Hepatic stellate cell (primary cell): ENCODE measurements at regions not wholly inside any gene's neighbourhood (a gene's known extent, or its start where the extent isn't known, plus 50 kb on each side); places are given as distances from the start of the nearest gene placed in this dataset.
"Not testable (repeated sequence)": the region's sequence is repeated elsewhere in the genome, so short reads cannot be mapped to it uniquely, and the experiment has no call there.

ENCODE experiments used
- DNase-seq: peaks from one replicate; pipeline ENCODE4 v3.0.0; 2011; ENCODE audit warnings: low spot score

DNA sequence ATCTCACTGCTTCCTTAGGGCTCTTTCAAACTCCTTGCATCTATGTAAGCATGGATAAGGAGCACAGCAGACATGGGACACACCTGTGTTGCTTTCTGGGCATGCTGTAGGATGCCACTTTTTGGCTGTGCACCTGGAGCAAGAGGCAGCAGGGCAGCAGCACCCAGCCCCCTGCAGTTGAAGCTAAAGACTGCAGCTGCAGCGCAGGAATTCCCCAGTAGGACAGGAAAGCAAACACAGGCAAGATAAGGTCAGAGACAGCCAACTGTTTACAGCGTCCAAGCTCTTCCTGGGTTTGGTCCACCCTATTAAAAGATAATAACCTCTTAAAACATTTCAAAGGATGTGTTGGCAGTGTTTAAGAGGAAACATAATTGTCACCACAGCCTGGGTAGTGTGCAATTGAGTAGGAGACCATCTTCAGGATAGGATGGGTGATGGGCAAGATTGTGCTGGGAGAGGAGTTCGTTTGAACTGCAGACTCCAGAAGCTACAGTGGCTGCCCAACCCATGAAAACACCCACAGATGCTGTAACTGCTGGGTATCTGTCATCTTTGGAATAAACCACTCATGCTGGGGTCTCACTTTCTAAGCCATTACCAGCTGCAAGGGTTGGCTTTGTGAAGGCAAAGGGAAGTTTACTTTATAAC, 242.3 kb upstream of the PLGLB1 start:
- not testable (repeated sequence) for DNase-seq

DNA sequence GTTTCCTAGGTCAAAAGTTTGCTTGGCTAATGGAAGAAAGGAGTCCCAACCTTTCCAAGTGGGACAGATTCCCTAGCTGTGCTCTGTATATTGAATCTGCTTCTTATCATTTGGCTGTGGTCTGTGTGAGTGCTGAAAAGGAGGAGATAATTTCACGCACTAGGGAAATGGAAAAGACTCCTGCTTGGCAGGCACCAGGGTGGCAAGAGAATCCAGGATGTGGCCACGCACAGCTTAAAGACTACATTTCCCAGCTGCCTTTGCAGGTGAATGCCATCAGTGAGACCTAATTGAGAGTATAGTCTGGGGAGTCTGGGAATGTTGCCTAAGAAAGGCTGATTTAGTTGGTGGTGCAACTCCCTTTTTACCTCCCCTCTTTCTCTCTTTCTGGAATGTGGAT, 253.5 kb upstream of the PLGLB1 start:
- DNase-seq: not testable (repeated sequence)

DNA sequence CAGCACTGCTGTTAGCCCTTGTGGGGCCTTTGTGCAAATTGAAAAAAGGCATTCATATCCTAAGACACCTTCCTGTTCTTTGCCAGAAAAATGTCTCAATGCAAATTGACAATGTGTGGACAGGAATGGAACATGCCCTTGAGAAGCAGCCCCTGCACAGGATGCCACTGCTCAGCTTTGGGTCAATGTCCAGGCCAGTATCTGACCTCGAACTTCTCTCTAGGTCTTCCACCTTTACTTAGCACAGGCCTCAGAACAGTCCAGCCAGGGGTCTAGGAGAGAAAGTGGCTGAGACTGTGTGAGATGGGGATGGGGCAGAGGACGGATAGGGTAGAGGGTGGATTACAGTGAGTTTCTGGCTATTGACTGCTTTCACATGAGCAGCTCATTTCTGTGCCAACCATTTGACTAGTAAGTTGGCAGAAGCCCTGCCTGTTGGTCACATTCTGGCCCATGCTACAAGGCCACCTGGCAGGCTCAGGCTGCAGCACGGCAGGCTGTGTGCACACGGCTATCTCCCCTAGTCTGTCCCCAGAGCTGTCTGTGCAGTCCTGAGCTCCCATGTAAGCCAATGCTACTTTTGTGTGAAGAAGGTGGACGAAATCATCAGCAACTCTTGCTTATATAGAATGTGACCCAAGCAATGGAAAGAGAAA, 254.5 kb upstream of the PLGLB1 start:
- not testable (repeated sequence) for DNase-seq

DNA sequence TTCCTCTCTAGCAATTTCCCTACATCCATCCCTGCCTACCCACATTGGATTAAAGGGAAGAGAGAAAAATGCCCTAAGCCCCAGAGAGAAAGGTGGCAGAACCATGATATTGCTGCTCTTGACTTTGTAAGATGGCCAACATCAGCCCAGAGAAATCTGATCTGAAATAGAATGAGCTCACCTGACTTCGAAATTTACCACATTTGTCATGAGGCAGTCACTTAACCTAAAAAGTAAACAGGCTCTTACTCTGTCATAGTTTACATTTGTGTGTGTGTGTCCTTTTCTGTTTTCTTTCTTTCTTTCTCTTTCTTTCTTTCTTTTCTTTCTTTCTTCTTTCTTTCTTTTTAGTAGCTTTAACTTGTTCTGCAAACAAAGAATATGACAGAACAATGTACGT, 255.0 kb upstream of the PLGLB1 start:
- not testable (repeated sequence) for DNase-seq

DNA sequence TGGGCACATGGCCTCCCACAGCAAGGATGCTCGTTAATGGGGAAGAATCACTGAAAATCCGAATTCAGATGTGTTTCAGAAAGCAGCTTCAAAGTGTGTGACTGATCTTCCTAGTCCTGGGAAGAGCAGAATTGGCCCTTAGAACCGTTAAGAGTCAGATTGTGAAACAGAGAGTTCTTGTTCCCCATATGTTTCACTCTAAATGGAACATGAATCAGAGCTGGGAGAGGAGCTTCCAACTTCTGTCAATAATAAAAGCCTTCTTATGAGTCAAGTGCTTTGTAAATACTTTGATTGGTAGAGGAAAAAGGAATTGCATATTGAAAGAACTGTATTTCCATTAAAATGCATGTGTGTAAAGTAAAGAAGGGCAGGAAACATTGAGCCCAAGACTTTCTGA, 256.1 kb upstream of the PLGLB1 start:
- DNase-seq: not testable (repeated sequence)

DNA sequence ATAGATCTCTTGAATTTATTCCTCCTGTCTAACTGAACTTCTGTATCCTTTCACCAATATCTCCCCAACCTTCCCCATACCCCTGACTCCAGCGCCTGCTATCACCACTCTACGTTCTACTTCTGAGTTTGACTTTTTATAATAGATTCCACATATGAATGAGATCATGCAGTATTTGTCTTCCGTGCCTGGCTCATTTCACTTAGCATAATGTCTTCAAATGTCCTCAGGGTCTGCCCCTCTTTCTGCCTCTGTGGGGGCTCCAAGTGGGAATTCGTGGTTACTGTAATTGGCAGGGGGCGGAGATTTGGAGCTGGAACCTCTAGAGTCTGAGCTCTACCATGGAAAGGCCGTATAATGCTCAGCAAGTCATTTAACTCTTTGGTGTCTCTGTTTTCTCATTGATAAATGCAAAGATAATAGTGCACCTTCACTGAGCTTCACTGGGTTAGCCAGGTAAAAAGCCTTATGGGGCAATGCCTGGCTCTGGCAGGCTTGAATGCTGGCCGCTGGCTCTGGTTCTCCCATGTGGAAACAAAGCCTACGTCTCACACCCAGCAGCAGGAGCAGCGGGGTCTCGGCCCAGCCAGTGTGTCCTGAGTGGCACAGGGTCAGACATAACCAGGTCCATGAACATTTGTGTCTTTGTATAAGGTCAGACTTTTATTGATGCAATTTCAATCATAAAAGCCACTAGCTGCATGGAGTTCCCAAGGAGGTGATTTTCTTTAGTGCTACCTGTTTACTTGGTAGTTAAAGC, 259.1 kb upstream of the PLGLB1 start:
- not testable (repeated sequence) for DNase-seq

DNA sequence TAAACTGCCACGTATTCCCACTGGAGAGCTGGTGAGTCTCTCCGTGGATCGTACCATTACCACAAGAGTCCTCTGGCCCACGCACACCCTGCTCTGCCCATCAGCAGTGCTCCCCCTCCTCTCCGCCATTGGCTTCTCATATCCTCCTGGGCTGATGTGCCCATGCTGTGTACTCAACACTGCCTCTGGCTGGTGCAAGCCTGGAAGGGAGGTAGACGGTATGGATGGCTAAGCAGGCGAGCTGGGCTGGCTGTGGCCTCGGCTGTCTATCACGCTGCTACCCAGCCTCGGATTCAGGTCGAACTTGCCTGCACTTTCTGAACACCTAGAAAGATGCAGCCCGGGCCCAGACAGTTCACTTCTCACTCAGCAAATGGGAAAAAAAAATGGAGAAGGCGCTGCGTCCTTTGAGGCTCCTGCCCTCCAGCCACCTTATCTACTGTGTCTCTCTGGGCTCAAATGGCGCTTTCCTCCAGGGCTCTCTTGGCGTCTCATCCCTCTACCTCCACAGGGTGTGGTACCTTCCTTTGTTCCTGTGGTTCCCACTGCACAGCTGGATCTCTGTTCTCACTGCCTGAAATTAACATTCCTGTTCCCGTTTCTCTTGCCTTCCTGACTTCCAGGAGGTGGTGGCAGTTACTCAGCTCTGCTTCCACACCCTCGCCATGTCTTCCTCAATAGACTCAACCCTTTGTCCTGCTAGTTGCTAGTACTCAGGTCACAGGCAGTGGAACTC, 262.3 kb upstream of the PLGLB1 start:
- DNase-seq: not testable (repeated sequence)

DNA sequence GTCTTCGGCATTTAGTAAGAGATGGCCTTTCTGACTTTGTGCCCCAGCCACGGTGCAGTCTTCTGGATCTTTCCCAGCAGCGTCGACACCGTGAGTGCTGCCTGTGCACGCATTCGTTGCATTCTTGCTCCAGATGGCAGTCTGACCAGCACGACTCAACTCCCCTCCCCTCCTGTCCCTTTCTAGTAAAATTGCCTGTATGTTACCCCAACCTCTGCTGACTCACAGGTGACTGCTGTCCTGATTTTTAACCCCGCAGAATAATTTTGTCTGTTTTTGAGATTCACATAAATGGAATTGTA, 262.8 kb upstream of the PLGLB1 start:
- not testable (repeated sequence) for DNase-seq

DNA sequence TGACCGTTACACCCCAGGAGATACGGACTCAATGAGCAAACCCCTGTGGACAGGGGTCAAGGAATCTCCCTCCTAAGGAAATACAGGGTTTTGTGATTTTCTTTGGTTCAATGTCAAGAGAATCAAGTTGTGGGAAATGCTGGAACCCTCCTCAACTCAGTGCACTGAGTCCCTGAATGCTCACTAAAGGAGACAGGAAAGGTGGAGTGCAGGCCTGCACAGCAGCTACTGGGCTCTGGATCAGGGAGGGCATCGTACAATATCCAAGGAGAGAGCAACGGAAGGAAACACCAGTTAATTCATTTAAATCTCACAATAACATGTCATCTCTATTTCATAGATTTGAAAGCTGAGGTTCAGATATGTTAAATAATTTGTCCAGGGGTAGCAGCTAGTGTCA, 263.5 kb upstream of the PLGLB1 start:
- not testable (repeated sequence) for DNase-seq

DNA sequence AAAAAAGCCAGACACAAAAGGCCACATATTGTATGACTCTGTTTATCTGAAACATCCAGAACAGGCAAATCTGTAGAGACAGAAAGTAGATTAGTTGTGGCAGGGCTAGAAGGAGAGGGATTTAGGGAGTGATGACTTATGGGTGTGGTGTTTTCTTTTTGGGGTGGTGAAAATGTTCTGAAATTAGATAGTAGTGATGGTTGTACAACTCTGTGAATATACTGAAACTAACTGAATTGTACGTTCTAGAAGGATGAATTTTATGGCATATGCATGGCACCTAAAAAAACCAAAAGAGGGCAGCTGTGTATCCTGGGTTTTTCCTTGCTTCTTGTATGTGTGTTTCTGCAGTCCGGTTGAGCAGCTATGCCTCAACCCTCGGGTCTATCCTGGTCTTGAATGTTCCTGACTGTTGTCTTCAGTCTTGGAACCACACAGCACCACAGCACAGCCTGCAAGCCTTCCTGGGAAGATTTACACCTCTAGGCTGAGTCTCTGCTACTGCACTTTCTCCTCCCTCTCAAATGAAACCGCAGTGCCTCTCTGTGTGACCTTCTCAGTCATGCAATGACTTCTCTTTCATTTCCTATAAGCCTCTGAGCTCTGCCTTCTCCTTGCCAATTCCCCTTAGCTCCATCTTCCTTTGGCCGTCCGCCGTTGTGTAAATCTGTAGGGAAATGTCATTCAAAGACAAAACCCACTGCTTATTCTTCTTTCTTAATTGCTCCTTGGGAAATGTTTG, 269.1 kb upstream of the PLGLB1 start:
- DNase-seq: not testable (repeated sequence)

DNA sequence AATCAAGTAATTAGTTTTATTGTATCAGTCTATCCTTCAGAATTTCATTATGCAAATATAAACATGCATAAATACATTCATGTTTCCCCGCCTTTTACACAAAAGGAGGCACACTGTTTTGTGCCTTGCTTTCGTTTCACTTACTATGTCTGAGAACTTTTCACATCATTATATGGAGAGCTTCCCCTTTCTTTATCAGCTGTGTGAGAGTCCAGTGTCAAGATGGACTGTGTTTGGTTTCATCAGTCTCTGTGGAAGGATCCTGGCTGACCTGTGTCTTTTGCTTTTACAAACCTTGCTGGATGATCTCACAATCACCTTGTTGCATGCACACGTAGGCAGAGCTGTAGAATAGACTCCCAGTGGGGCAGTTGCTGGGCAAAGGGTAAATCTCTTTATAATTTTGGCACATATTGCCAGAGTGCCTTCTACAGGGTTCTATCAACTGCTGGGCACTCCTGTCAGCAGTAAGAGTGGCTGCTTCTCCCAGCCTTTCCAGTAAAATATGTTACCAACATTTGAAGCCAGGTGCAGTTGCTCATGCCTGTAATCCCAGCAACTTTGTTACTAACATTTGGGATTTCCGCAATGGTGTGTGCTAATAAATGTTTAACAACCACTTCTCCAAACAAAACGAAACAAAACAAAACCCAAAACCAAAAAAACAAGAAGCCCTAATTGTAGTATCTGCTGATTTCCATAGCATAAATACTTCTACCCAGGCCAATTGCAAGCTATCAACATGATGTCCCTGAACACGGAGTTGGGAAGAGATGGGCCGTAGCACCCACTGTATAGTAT, 270.0 kb upstream of the PLGLB1 start:
- not testable (repeated sequence) for DNase-seq

DNA sequence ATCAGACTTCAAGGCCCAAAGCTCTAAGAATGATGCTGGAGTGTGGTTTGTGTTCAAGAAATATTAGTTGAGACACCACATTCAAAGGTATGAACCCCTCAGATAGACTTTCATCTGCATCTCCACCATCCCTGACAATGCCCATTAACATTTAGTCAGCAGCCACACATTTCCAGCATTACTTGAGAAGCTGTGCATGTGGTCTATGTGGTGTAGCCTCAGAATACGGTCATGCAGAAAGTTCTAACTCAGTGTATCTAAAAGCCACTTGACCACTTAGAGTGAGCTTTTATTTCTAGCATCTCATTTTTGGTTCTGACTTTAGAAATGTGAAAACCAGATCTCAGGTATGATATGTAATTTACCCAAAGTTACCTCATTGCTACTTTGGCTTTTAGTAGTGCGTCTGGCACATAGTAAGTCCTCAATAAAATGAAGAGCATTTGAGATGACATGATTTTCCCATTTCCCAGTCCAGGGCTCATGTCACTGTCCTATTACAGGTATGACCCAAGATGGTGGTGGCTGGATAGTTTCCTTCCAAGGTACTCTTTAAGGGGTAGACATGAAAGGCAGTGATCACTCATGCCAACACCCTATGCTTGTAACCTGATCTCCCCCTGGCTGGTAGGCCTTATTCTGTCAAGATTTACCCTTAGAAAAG, 272.4 kb upstream of the PLGLB1 start:
- DNase-seq: not testable (repeated sequence)

DNA sequence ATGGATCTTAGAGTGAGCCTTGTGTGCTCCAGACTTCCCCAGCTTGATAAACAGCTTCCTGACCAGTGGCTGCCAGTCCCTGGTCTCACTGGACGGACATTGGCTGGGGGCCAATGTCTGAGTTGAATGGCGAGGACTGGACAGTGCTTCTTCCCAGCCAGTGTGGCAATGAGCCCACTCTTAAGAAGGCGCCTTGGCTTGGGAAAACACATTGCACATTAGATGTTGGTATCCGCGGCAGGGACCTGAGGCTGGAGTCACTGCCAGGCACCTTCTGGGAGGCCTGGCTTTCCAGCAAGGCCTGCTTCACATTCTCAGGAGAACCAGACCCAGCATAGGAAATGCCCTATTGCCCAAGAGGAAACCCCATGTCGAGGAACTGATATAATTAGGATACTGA, 273.5 kb upstream of the PLGLB1 start:
- not testable (repeated sequence) for DNase-seq

DNA sequence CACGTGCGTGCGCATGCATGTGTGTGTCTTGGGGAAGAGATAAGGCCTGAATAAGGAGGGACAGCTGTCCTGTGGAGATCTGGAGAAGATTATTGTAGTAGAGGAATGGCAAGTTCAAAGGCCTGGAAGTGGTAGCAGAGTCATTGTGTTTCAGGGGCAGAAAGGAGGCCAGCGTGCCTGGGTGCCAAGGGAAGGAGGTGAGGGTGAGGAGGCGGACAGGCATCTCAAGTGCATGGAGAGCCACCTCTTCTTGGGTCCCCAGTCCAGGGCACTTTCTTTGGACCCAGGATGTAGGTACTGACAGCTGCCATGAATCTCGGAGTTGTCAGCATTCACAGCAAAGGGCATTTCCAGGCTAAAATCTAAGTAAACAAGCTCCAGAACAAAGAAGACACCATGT, 279.7 kb upstream of the PLGLB1 start:
- not testable (repeated sequence) for DNase-seq

DNA sequence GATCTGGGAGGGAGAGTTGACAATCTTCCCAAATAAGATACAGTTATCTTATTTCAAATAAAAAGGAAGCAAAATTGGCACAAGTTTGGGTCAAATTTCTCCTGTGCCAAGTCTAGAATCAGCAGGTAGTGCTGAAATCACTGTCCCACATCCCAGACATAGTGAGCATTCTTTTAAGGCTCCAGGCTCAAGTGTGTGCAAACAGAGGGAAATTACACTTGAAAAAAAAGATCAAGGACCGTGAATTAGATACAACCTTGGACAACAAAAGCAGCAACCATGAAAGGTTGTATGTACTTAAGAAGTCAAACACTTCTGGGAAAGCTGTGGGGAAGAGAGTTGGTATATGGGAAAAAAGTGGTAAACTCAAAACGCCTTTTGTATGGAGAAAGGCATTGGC, 280.2 kb upstream of the PLGLB1 start:
- DNase-seq: not testable (repeated sequence)

DNA sequence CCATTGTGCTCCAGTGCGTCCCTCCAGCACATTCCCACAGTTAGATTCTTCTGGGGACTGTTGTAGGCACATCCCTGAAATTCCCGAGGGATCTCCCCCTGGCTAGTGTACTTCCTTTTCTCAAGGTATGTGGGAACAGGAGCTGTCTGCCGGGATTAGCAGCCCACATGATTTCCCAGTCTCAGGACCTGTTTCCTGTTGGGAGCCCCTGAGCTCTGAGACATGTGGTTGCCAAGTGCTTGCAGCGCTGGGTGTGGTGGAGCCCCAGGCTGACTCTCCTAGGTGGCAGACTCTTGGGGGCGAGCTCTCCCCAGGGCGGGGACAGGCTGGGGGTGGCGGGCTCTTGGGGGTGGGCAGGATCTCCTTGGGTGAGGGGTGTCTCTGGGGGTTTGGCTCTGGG, 287.0 kb upstream of the PLGLB1 start:
- DNase-seq: not testable (repeated sequence)

DNA sequence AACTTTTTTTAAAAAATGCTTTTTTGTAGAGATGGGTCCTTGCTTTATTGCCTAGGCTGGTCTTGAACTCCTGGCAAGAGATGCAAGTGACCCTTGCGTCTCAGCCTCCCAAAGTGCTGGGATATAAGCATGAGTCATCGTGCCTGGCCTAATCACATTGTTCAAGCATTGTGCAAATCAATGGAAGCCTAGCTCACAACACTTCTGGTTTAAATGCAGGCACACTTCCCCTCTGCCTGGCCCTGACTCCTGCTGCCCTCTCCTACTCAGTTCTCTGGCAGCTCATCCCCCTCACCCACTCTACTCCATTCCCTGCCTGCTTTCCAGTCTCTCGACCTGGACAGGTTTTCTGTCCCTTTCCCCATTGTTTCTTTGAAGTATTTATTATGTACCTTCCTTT, 288.1 kb upstream of the PLGLB1 start:
- not testable (repeated sequence) for DNase-seq

DNA sequence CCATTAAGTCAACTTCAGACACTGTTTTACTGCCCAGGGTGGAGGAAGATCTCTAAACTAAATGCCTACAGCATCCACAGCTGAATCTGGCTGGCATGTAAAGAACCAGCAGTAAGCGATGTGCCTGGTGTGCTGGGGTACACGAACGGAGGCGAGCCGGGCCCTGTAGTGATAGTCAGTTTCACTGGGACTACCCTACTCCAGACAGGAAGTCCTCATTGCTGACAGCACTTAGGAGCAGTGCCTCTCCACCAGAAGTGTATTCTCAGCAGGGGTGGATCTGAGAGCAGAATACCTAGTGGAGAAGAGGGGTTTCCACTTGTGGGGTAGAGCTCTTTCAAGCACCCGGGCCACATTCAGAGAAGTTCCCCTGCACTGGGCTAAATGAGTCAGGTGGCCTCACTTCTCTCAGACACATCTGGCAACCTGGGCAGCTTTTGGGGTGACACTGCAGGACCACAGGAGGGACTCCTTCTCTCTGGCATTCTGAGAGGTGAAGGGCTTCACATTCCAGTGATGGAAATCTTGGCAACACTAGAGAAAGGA, 290.3 kb upstream of the PLGLB1 start:
- not testable (repeated sequence) for DNase-seq

DNA sequence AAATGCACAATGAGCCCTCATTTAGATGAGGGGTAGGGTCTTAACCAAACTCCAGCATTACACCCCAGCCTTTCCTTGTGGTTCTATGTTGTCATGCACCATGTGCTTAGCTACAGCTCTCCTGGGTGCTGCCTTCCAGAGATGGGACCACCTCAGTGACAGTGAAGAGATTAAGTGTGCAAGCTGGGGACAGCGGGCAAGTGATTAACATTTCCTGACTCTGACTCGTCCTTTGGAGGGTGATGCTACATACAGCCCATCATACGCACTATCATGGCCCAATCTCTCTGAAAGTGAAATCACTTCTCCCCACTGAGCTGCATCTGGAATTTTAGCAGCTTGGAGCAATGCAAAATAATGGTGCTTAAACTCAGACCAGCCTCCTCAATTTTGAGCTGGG, 293.0 kb upstream of the PLGLB1 start:
- DNase-seq: not testable (repeated sequence)
